GM18505 (cell line): ENCODE measurements at regions not wholly inside any gene's neighbourhood (a gene's known extent, or its start where the extent isn't known, plus 50 kb on each side); places are given as distances from the start of the nearest gene placed in this dataset.
A peak's percentile ranks its signal among the peaks of the same experiment; 100 is the strongest.
"Not testable (repeated sequence)": the region's sequence is repeated elsewhere in the genome, so short reads cannot be mapped to it uniquely, and the experiment has no call there.

Source experiments
- ATAC-seq: cut with Tn5 transposase; IDR thresholded peaks from one replicate; pipeline ENCODE4 v1.9.1; 2021; ENCODE audit not compliant: unreplicated experiment
- POLR2A ChIP-seq: IDR thresholded peaks from 4 replicates; pipeline ENCODE4 v1.6.1; 2011; ENCODE audit warnings: borderline replicate concordance; ENCODE audit not compliant: insufficient read depth, insufficient read length; ENCODE audit errors: extremely low read depth

DNA sequence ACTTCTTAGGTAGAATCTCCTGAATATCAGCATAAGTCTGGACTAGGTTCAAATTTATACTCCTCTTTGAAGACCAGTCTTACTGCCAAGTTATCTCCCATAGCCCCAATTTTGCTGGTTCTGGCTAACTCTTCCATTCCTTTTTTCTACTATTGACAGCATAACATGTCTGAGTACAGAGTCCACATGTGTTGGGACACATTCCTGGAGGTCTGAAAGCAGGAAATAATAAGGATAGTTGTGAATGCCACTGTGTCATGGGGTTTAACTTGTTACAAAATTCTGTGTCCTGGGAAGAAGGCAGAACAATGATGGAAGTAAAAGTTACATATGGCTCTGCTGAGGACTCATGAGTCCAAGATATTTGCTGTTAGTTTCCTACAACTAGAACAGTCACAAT lies 57.4 kb upstream of the ZBTB20 start:
- TF ChIP-seq POLR2A, result no peak
- no peak for ATAC-seq

- ATAC-seq, result no peak
- no peak for TF ChIP-seq POLR2A
These were observed 61.1 kb upstream of the ZBTB20 start for GRCh38 chr3:115208066-115208750.

- no peak for TF ChIP-seq POLR2A
- ATAC-seq, result no peak
These were observed 64.9 kb upstream of the ZBTB20 start for GRCh38 chr3:115211810-115212492.

DNA sequence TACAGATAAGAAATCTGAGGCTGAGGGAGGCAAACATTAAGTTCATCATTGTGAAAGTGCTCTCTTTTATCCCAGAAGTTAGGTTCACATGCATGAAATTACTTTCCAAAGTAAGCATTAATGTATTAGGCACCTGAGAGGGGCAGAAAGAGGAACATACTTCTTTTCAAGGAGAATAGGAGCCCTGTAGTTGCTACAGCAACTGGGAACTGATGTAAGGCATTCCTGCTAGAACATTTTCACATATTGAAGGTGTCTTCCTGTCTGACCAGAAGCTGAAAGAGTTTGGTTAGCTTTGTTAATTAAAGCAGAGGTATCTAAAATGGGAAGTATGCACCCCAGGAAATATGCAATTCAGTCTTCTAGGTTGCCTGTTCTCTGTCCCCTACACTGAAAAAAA lies 65.5 kb upstream of the ZBTB20 start:
- ATAC-seq, result no peak
- TF ChIP-seq POLR2A, result no peak

- ATAC-seq, result not testable (repeated sequence)
These were observed 66.0 kb upstream of the ZBTB20 start for GRCh38 chr3:115213052-115213451.

GRCh38 chr3:115217292-115217677 lies 70.2 kb upstream of the ZBTB20 start:
- no peak for ATAC-seq
- no peak for TF ChIP-seq POLR2A

DNA sequence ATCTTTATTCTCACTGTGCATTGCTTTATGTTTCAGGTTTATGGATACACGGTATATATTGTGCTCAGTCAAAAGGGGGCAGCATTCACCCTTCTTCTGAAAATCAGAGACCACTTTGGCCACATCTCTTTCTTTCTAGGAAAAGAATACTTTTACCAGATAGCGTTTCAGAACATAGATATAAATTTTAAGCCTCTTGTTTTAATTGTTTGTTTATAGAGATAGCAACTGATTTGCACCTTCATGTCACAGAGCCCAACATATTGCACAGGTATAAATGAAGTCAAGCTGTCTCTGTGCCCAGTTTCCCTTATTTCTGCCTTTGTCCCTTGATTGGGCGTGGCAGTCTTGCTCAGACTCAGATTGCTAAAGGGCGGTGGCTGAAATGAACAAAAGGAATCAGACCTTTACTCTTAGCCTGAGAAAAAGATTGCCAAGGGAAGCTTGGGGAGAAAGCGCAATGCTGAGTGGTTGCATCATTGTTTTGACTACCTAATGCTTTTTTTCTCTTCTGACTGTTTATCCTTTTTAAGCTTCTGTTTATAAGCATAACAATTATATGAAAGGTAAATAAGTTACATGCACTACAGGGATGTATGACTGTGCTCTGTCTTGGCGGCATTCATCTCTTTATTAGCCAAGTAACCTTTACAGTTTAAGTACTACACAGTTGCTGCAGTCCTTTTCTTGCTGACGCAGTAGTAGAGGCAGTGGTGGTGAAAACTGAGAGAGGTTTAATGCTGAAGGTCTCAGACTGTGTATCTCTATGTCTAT lies 70.8 kb upstream of the ZBTB20 start:
- no peak for TF ChIP-seq POLR2A
- ATAC-seq, result peak; percentile 56

DNA sequence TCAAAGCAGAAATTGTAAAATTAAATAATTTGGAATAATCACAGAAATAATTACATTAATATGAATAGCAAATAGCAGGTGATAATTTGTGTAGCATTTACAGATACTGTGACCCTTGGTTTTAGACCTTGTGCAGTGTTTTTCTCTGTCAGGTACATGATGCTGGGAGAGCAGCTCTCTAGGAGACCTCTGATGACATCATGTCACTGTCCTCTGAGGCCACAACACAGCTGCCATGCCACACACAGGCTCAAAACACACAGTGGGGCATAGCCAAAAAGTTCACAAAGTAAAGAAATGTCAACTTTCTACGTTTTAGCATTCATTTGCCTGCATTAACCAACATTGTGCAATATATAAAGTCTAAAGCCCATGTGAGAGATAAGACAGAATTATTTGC lies 71.8 kb upstream of the ZBTB20 start:
- TF ChIP-seq POLR2A, result no peak
- no peak for ATAC-seq

- ATAC-seq, result no peak
- no peak for TF ChIP-seq POLR2A
These were observed 77.6 kb upstream of the ZBTB20 start for GRCh38 chr3:115224687-115225086.

DNA sequence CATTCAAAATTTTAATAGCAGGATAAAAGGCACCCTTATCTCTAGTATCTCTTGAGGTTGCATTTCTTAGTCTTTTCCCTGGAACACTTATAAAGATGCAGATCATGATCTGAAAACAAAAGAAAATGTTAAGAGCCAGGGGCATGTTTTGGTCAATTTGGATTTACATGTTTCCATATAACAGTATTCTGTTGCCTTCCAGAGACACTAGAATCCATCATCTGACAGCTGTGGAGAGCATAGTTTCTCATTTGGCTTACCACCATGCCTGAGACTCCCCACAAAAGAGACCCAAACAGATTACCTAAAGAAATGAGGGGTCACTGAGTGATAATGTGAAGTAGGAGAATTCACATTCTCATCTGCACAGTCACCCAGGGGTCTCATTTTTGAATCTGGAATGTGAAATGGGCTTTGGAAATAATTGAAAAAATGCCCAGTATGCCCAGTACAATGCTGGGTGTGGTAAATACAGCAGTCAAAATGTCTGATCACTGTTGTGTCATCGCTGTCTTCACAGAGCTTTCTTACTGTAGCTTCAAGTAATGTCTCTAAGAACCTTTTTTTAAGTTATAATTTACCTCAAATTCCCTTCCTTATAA lies 79.9 kb upstream of the ZBTB20 start:
- ATAC-seq, result no peak

DNA sequence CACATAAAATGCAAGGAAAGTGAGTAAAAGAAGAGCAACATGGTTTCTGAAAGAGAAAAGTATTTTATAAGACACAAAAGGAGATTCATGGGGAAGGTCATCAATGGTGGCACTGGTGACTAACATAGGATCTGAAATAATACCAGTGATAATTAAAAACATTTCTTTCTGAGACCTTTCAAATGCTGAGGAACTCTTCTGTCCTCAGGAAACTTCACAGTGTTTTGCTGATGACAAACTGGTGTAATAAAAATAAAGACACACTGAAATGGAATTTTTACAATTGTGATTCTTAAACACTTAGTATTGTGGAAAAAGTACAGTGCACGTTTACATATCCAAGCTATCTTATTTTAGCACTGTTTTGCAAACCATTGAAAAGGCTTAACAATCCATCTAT lies 80.4 kb upstream of the ZBTB20 start:
- no peak for ATAC-seq
- TF ChIP-seq POLR2A, result no peak

More for the DNA sequence above, 79.9 kb upstream of the ZBTB20 start:
- no peak for TF ChIP-seq POLR2A

DNA sequence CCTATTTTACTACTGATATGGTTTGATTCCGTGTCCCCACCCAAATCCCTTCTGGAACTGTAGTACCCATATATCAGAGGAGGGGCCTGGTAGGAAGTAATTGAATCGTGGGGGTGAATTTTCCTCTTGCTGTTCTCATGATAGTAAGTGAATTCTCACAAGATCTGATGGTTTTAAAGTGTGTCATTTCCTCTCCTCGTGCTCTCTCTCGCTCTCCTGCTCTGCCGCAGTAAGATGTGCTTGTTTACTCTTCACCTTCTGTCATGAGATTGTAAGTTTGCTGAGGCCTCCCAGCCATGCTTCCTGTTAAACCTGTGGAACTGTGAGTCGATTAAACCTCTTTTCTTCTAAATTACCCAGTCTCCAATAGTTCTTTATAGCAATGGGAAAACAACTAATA lies 81.2 kb upstream of the ZBTB20 start:
- no peak for ATAC-seq
- TF ChIP-seq POLR2A, result no peak

DNA sequence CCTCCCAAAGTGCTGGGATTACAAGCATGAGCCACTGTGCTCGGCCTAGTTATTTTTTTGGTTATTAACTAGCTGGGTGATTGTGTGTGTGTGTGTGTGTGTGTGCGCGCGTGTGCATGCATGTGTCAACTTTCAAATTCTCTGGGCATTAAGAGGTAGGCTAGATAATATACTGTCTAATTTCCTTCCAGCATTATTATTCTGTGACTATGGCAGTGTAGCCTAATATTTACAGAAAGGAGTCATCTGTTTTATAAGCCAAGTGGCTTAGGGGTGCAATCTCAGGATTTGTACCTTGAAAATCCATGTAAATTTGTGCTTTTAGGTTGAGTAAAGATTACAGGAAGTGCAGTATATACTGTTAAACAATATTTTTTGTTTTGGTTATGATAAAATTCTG lies 85.1 kb upstream of the ZBTB20 start:
- ATAC-seq, result no peak
- no peak for TF ChIP-seq POLR2A
